ENCODE measurements at regions not wholly inside any gene's neighbourhood (a gene's known extent, or its start where the extent isn't known, plus 50 kb on each side); places are given as distances from the start of the nearest gene placed in this dataset.

DNA sequence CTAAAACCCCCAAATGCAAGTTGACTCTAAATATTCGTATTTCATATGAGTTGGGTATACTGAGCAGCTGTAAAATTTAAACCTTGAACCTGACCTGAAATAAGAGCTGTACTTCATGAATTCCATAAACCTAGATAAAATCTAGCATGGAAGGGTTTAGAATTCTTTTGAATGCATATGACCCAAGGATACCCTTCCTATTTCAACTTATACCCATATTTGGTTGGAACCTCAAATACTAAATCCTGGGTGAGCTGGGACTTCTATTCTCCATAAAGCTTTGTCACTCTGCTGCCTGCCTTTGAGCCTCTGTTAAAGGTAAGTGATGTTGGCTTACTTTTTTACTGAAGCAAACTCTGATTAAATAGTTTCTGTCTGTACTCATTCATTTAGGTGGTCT is 994.6 kb downstream of the SUCLG1 start:
- TF ChIP-seq, protein P1, sequence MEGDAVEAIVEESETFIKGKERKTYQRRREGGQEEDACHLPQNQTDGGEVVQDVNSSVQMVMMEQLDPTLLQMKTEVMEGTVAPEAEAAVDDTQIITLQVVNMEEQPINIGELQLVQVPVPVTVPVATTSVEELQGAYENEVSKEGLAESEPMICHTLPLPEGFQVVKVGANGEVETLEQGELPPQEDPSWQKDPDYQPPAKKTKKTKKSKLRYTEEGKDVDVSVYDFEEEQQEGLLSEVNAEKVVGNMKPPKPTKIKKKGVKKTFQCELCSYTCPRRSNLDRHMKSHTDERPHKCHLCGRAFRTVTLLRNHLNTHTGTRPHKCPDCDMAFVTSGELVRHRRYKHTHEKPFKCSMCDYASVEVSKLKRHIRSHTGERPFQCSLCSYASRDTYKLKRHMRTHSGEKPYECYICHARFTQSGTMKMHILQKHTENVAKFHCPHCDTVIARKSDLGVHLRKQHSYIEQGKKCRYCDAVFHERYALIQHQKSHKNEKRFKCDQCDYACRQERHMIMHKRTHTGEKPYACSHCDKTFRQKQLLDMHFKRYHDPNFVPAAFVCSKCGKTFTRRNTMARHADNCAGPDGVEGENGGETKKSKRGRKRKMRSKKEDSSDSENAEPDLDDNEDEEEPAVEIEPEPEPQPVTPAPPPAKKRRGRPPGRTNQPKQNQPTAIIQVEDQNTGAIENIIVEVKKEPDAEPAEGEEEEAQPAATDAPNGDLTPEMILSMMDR (IDR thresholded peaks at IDR 0.05; ENCODE audit: low read depth, low read length, missing control alignments) = no peak
- H3K4me3 ChIP-seq (ENCODE audit: low read depth, low read length) = no peak overlapping the region
- DNase-seq (ENCODE audit: low read depth) = no peak

DNA sequence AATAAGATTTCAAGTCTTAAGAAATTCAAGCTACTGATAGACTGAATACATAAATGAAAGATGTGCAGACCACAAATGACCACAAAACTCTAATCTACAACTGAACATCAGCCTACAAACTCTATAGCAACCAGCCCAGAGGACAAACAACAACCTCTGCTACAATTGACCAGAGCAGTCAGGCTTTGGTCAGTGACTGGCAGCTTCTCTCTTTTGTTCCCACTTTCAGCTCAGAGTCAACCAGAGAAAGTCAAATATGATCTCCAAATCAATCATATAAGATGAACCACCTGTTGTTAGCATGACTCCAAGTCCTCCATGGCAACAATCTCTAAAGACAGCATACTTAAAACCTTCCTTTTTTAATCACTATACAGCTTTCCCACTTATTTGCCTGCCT is 996.2 kb downstream of the SUCLG1 start:
- no peak for DNase-seq (ENCODE audit: low read depth)
- no peak overlapping the region for H3K4me3 ChIP-seq (ENCODE audit: low read depth, low read length)
- TF ChIP-seq, protein P1 (IDR thresholded peaks at IDR 0.05; ENCODE audit: low read depth, low read length, missing control alignments) = no peak

DNA sequence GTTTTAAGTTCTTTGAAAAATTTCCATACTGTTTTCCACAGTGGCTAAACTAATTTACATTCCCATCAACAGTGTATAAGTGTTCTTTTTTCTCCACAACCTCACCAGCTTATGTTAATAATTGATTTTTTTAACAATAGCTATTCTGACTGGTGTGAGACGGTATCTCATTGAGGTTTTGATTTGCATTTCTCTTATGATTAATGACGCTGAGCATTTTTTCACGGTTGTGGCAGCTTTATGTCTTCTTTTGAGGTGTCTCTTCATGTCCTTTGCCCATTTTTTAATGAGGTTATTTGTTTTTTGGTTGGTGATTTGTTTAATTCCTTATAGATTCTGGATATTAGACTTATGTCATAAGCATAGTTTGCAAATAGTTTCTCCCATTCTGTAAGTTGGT is 997.9 kb downstream of the SUCLG1 start:
- DNase-seq (ENCODE audit: low read depth) = no peak

DNA sequence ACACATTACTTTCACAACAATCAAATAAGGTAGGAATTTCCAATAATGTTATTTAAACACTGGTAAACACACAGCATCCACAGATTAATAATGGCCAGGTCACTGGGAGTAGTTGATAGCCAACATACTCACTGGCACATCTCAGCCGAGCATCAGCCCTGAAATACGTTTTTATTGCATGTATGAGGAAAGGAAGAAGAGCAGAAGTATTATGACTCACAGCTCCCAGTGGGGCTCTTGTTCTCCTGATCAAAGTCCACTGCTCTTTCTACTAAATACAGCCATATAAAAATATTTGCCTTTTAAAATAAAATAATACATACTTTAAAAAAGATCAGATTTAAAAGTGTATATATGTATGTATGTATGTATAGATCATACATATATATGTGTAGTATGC is 999.6 kb downstream of the SUCLG1 start:
- no peak for DNase-seq (ENCODE audit: low read depth)
- H3K4me3 ChIP-seq (ENCODE audit: low read depth, low read length) = no peak overlapping the region
- TF ChIP-seq, protein P1 (IDR thresholded peaks at IDR 0.05; ENCODE audit: low read depth, low read length, missing control alignments) = no peak

More for the DNA sequence above, 997.9 kb downstream of the SUCLG1 start:
- TF ChIP-seq, protein P1 (IDR thresholded peaks at IDR 0.05; ENCODE audit: low read depth, low read length, missing control alignments) = no peak
- no peak overlapping the region for H3K4me3 ChIP-seq (ENCODE audit: low read depth, low read length)

DNA sequence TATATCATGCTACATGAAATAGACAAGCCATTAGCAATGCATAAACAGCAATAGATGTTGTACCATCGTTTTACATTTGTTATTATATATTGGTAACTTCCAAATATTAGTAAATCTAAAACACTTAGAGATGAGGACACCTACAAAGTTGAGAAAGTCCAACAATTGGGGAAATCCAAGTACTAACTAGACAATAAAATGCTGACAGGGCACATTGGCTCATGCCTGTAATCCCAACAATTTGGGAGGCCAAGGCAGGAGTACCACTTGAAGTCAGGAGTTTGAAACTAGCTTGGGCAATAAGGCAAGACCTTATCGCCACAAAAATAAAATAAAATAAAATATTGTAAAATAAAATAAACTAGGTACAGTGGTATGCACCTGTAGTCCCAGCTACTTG is 1023.1 kb downstream of the SUCLG1 start:
- TF ChIP-seq, protein P1 (IDR thresholded peaks at IDR 0.05; ENCODE audit: low read depth, low read length, missing control alignments) = no peak
- no peak overlapping the region for H3K4me3 ChIP-seq (ENCODE audit: low read depth, low read length)
- DNase-seq (ENCODE audit: low read depth) = no peak

DNA sequence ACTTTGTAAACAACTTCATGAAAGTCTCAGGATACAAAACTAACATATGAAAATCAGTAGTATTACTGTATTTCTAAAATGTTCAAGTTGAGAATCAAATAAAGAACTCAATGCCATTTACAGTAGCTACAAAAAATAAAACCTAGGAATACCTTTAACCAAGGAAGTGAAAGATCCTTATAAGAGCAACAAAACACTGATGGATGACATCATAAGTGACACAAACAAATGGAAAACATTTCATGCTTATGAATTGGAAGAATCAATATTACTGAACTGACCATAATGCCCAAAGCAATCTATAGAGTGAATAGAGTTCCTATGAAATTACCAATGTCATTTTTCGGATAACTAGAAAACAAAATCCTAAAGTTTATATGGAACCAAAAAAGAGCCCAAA is 1038.1 kb downstream of the SUCLG1 start:
- no peak overlapping the region for H3K4me3 ChIP-seq (ENCODE audit: low read depth, low read length)
- TF ChIP-seq, protein P1 (IDR thresholded peaks at IDR 0.05; ENCODE audit: low read depth, low read length, missing control alignments) = no peak

DNA sequence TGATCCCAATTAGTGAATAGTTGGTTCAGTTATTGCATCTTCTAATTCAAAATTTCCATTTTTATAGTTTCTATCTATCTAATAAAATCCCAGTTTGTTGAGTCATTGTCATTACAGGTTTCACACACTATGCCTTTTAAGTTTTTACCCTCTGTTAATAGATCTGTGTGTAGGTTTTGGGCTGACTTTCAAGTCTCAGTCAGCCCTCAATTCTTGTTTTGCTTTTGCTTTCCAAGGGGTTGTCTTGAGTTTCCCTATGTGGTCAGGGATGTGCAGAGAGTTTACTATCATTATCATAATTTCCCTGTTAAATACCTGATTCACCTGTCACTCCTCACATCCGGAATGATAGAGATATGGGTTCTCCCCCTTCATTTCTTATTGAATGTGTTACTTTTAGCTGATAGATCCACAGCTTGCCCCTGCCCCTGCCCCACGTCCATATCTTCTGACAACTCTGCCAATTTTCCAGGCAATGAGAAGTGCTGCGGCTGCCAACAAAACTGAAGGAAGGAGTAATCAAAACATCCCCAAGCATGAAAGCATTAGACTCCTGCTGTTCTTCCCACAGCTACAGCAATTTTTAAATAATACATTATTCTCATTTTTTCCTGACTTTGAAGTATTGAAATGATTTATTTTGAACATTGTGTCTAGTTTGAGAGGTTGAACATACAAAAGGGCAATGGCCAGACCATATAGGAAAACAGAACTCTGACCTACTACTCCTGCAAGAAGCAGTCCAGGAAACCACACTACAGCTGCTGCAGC is 1064.8 kb downstream of the SUCLG1 start:
- no peak for DNase-seq (ENCODE audit: low read depth)
- TF ChIP-seq, protein P1 (IDR thresholded peaks at IDR 0.05; ENCODE audit: low read depth, low read length, missing control alignments) = no peak
- no peak overlapping the region for H3K4me3 ChIP-seq (ENCODE audit: low read depth, low read length)

More for the DNA sequence above, 1038.1 kb downstream of the SUCLG1 start:
- no peak for DNase-seq (ENCODE audit: low read depth)
